ENCODE measurements at regions not wholly inside any gene's neighbourhood (a gene's known extent, or its start where the extent isn't known, plus 50 kb on each side); places are given as distances from the start of the nearest gene placed in this dataset.

GRCh38 chr20:12829170-12829569 lies 179.6 kb upstream of the SPTLC3 start:
- TF ChIP-seq CTCF (IDR thresholded peaks at IDR 0.05) (no peak), EZH2 (IDR thresholded peaks at IDR 0.05; ENCODE audit: borderline replicate concordance, insufficient read depth, low read depth, low read length, poor library complexity, severe bottlenecking) (no peak)

Measured in B cell (primary cell).